ENCODE measurements at regions not wholly inside any gene's neighbourhood (a gene's known extent, or its start where the extent isn't known, plus 50 kb on each side); places are given as distances from the start of the nearest gene placed in this dataset.

GRCh38 chr7:356691-357462, 66.9 kb downstream of the FOXL3 start (continued):
- TF ChIP-seq CEBPB (IDR thresholded peaks at IDR 0.05; ENCODE audit: low read depth) (no peak), POLR2AphosphoS5 (IDR thresholded peaks at IDR 0.05; ENCODE audit: low read depth, low read length) (no peak), MAX (IDR thresholded peaks at IDR 0.05) (no peak), ELF1 (IDR thresholded peaks at IDR 0.05; ENCODE audit: borderline replicate concordance, low read depth) (no peak)

GRCh38 chr7:357531-358209, 67.7 kb downstream of the FOXL3 start:
- H3K27me3 ChIP-seq (ENCODE audit: insufficient read depth, low read length): 0 out of 2 replicates have a peak, but pooled peaks cover 3% of the 10 kb centered on the region
- no TSS peak for BruUV-seq (replicated peaks)
- no peaks in the 10 kb centered on the region for H3K4me1 ChIP-seq (ENCODE audit: control insufficient read depth in 1 of 2, insufficient read depth in 2 of 2, low read length in 2 of 2)
- no peak overlapping the region for H3K4me2 ChIP-seq (ENCODE audit: low read length)
- TF ChIP-seq FOSL1 (IDR thresholded peaks at IDR 0.05; ENCODE audit: low read depth): no peak
- TF ChIP-seq ATF3 (IDR thresholded peaks at IDR 0.05): no peak
- no peaks in the 10 kb centered on the region for H3K36me3 ChIP-seq (ENCODE audit: control insufficient read depth in 1 of 2, insufficient read depth in 2 of 2, low read length in 2 of 2)
- ChIA-PET RAD21 (ENCODE audit: low non-redundant PET in 1 of 2, low total read pairs in 2 of 2, uncharacterized antibody in 2 of 2, unreplicated experiment in 2 of 2) (no interaction called here), POLR2A (no interaction called here), CTCF (no interaction called here)
- H3K9me3 ChIP-seq (ENCODE audit: control insufficient read depth in 1 of 2, insufficient read depth in 1 of 2, low read depth in 1 of 2, low read length in 2 of 2): peaks cover 0 to 6% of the 10 kb centered on the region in 2 experiments; a peak in 1 of 4 replicates
- H3K79me2 ChIP-seq (ENCODE audit: insufficient read depth, low read length): no peaks in the 10 kb centered on the region
- DNase-seq (ENCODE audit: low read depth, low spot score): no peak
- H2AFZ ChIP-seq (ENCODE audit: low read depth, low read length, poor library complexity, severe bottlenecking): no peak overlapping the region
- no peak overlapping the region for H3K4me3 ChIP-seq (replicated peaks in 1 of 2; ENCODE audit: low read depth in 1 of 2, low read length in 2 of 2)
- no peak overlapping the region for H3K27ac ChIP-seq (ENCODE audit: low read depth, low read length)
- ATAC-seq: no peak
- no peaks in the 10 kb centered on the region for H4K20me1 ChIP-seq (ENCODE audit: insufficient read depth)
- H3K9me2 ChIP-seq (ENCODE audit: insufficient read depth): no peaks in the 10 kb centered on the region
- no peak overlapping the region for H3K9ac ChIP-seq (ENCODE audit: low read length)
- intact Hi-C loops (cut with micrococcal nuclease): no loop called here

GRCh38 chr7:358352-358751, 68.4 kb downstream of the FOXL3 start:
- H3K79me2 ChIP-seq (ENCODE audit: insufficient read depth, low read length): no peaks in the 10 kb centered on the region
- no peaks in the 10 kb centered on the region for H4K20me1 ChIP-seq (ENCODE audit: insufficient read depth)
- no peak for TF ChIP-seq ZNF274 (IDR thresholded peaks at IDR 0.05; ENCODE audit: low read depth, low read length)
- TF ChIP-seq SRF (IDR thresholded peaks at IDR 0.05; ENCODE audit: low read depth): no peak
- TF ChIP-seq MAX (IDR thresholded peaks at IDR 0.05): no peak
- no peak for TF ChIP-seq FOSL1 (IDR thresholded peaks at IDR 0.05; ENCODE audit: low read depth)
- TF ChIP-seq EZH2phosphoT487 (IDR thresholded peaks at IDR 0.05; ENCODE audit: borderline replicate concordance): no peak
- no peak for TF ChIP-seq JUND (IDR thresholded peaks at IDR 0.05)
- peak; percentile 45 for TF ChIP-seq YY1 (IDR thresholded peaks at IDR 0.05; ENCODE audit: extremely low read depth, insufficient replicate concordance, low read depth, low read length)
- TF ChIP-seq CBX3 (IDR thresholded peaks at IDR 0.05; ENCODE audit: low read depth): no peak
- BruUV-seq (replicated peaks): no TSS peak
- DNase-seq (ENCODE audit: low read depth, low spot score) (no peak), ATAC-seq (no peak)
- peaks cover 0 to 6% of the 10 kb centered on the region in 2 experiments; a peak in 1 of 4 replicates for H3K9me3 ChIP-seq (ENCODE audit: control insufficient read depth in 1 of 2, insufficient read depth in 1 of 2, low read depth in 1 of 2, low read length in 2 of 2)
- H3K4me1 ChIP-seq (ENCODE audit: control insufficient read depth in 1 of 2, insufficient read depth in 2 of 2, low read length in 2 of 2): no peaks in the 10 kb centered on the region
- H3K4me3 ChIP-seq (replicated peaks in 1 of 2; ENCODE audit: low read depth in 1 of 2, low read length in 2 of 2): no peak overlapping the region
- ChIA-PET POLR2A (no interaction called here), CTCF (no interaction called here), RAD21 (ENCODE audit: low non-redundant PET in 1 of 2, low total read pairs in 2 of 2, uncharacterized antibody in 2 of 2, unreplicated experiment in 2 of 2) (no interaction called here)
- no peaks in the 10 kb centered on the region for H3K36me3 ChIP-seq (ENCODE audit: control insufficient read depth in 1 of 2, insufficient read depth in 2 of 2, low read length in 2 of 2)
- no peak overlapping the region for H3K4me2 ChIP-seq (ENCODE audit: low read length)
- 0 out of 2 replicates have a peak, but pooled peaks cover 6% of the 10 kb centered on the region for H3K27me3 ChIP-seq (ENCODE audit: insufficient read depth, low read length)
- H3K9ac ChIP-seq (ENCODE audit: low read length): no peak overlapping the region
- no peak overlapping the region for H2AFZ ChIP-seq (ENCODE audit: low read depth, low read length, poor library complexity, severe bottlenecking)
- H3K9me2 ChIP-seq (ENCODE audit: insufficient read depth): no peaks in the 10 kb centered on the region
- H3K27ac ChIP-seq (ENCODE audit: low read depth, low read length): no peak overlapping the region
- intact Hi-C loops (cut with micrococcal nuclease): no loop called here
